Neuronal stem cell (in vitro differentiated cells): ENCODE measurements at regions not wholly inside any gene's neighbourhood (a gene's known extent, or its start where the extent isn't known, plus 50 kb on each side); places are given as distances from the start of the nearest gene placed in this dataset.
"Not testable (repeated sequence)": the region's sequence is repeated elsewhere in the genome, so short reads cannot be mapped to it uniquely, and the experiment has no call there.

Experiments
- DNase-seq: peaks from one replicate; pipeline ENCODE4 v3.0.0-alpha.2; 2013; ENCODE audit warnings: low spot score
- H2AFZ ChIP-seq: one replicate; pipeline ENCODE4 v1.6.1; 2013; ENCODE audit warnings: mild to moderate bottlenecking, low read length, inconsistent platforms
- H2AK5ac ChIP-seq: 2 replicates; pipeline ENCODE4 v1.6.1; 2013; ENCODE audit warnings: low read depth, mild to moderate bottlenecking, inconsistent platforms, low read length, moderate library complexity, mixed read lengths
- H2BK120ac ChIP-seq: 2 replicates; pipeline ENCODE4 v1.6.1; 2013; ENCODE audit warnings: low read depth, mild to moderate bottlenecking, inconsistent platforms, low read length, moderate library complexity, mixed read lengths
- H2BK12ac ChIP-seq: one replicate; pipeline ENCODE4 v1.6.1; 2013; ENCODE audit warnings: low read length, inconsistent platforms
- H2BK15ac ChIP-seq: 2 replicates; pipeline ENCODE4 v1.6.1; 2013; ENCODE audit warnings: mild to moderate bottlenecking, low read length, inconsistent platforms, mixed read lengths
- H2BK5ac ChIP-seq: one replicate; pipeline ENCODE4 v1.6.1; 2013; ENCODE audit warnings: inconsistent platforms, mild to moderate bottlenecking, low read length, moderate library complexity
- H3K14ac ChIP-seq: one replicate; pipeline ENCODE4 v1.6.1; 2013; ENCODE audit warnings: low read length, inconsistent platforms
- H3K18ac ChIP-seq: 2 replicates; pipeline ENCODE4 v1.6.1; 2013; ENCODE audit warnings: low read length, inconsistent platforms
- H3K23ac ChIP-seq: 2 replicates; pipeline ENCODE4 v1.6.1; 2013; ENCODE audit warnings: low read depth, mild to moderate bottlenecking, mixed read lengths, low read length, inconsistent platforms; ENCODE audit not compliant: poor library complexity
- H3K27ac ChIP-seq: replicated peaks from 3 replicates; pipeline ENCODE4 v1.5.1; 2013; ENCODE audit warnings: low read length, inconsistent platforms
- H3K27me3 ChIP-seq, 3 experiments: 2 replicates each; pipeline ENCODE4 v1.6.1; 2013; ENCODE audit warnings: low read length in 3 of 3, mild to moderate bottlenecking in 2 of 3, inconsistent platforms in 1 of 3, low read depth in 1 of 3, mixed read lengths in 1 of 3, moderate library complexity in 1 of 3; ENCODE audit not compliant: control insufficient read depth in 3 of 3, insufficient read depth in 3 of 3
- H3K36me3 ChIP-seq, 2 donors: replicated peaks in 1 of 2; 2 replicates each; pipeline ENCODE4 v1.6.1; 2013; ENCODE audit warnings: low read length in 2 of 2; ENCODE audit not compliant: control insufficient read depth in 2 of 2, insufficient read depth in 2 of 2
- H3K4ac ChIP-seq: 2 replicates; pipeline ENCODE4 v1.6.1; 2013; ENCODE audit warnings: inconsistent platforms, mild to moderate bottlenecking, low read length, moderate library complexity
- H3K4me1 ChIP-seq, 2 donors: 1 replicate in 1 of 2; 2 replicates in 1 of 2; pipeline ENCODE4 v1.6.1; 2013; ENCODE audit warnings: low read length in 2 of 2, low read depth in 1 of 2; ENCODE audit not compliant: control insufficient read depth in 2 of 2, insufficient read depth in 1 of 2
- H3K4me2 ChIP-seq: one replicate; pipeline ENCODE4 v1.6.1; 2013; ENCODE audit warnings: mild to moderate bottlenecking, low read length, inconsistent platforms; ENCODE audit not compliant: insufficient read depth, poor library complexity, severe bottlenecking
- H3K4me3 ChIP-seq, 2 donors: 2 replicates each; pipeline ENCODE4 v1.5.1; 2013; ENCODE audit warnings: low read length in 2 of 2, mild to moderate bottlenecking in 2 of 2, inconsistent platforms in 1 of 2, moderate library complexity in 1 of 2
- H3K79me1 ChIP-seq: one replicate; pipeline ENCODE4 v1.6.1; 2013; ENCODE audit warnings: low read depth, mild to moderate bottlenecking, inconsistent platforms, low read length, moderate library complexity
- H3K9ac ChIP-seq: one replicate; pipeline ENCODE4 v1.6.1; 2013; ENCODE audit warnings: mild to moderate bottlenecking, low read depth, low read length, inconsistent platforms; ENCODE audit not compliant: poor library complexity
- H3K9me3 ChIP-seq, 2 donors: replicated peaks in 1 of 2; 2 replicates each; pipeline versions ENCODE3 to v1.6.1; 2013; ENCODE audit warnings: low read length in 2 of 2, mild to moderate bottlenecking in 2 of 2, inconsistent platforms in 1 of 2, low read depth in 1 of 2, mixed read lengths in 1 of 2, moderate library complexity in 1 of 2; ENCODE audit not compliant: control insufficient read depth in 2 of 2, insufficient read depth in 1 of 2
- H4K8ac ChIP-seq: one replicate; pipeline ENCODE4 v1.6.1; 2013; ENCODE audit warnings: low read depth, mild to moderate bottlenecking, inconsistent platforms, low read length, moderate library complexity
- H4K91ac ChIP-seq: one replicate; pipeline ENCODE4 v1.6.1; 2013; ENCODE audit warnings: low read length, low read depth, mild to moderate bottlenecking, inconsistent platforms; ENCODE audit not compliant: poor library complexity
- WGBS, 2 donors: extraction: QIAGEN DNeasy Blood & Tissue Kit; methylation state at CpG; one replicate each; pipeline ENCODE4 v1.1.7; 2013; ENCODE audit warnings: missing lambda C conversion rate in 2 of 2, mixed read lengths in 1 of 2; ENCODE audit not compliant: insufficient read length in 2 of 2, insufficient replicate concordance in 1 of 2; ENCODE audit errors: extremely low coverage in 2 of 2; 5-methylcytosine and 5-hydroxymethylcytosine counted together

DNA sequence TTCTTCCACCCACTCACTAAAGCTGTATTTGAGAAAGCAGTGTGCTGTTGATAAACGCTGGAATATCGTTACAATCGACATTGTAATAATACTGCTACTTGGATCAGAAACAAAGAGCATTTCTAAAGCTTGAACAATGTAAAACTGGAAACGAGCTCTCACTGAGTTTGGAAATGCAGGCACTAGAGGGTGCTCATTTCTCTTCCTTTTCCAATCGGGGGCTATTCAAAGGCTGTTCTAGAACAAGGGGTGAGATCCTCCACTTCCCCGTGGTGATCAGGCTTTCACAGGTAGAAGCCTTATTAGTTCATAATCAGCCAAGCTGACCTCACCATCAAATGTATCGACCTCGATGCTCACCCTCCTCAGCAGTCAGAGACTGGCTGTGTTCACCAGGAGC, 245.3 kb upstream of the PRSS1 start:
- H3K4me1 ChIP-seq, H2BK12ac ChIP-seq, H3K9me3 ChIP-seq, H3K18ac ChIP-seq, H3K4me2 ChIP-seq, DNase-seq, H2BK15ac ChIP-seq, H4K91ac ChIP-seq, H3K9ac ChIP-seq, H3K27me3 ChIP-seq, H3K36me3 ChIP-seq, H2AFZ ChIP-seq, H2BK120ac ChIP-seq, H4K8ac ChIP-seq, H3K4me3 ChIP-seq, H3K23ac ChIP-seq, H2AK5ac ChIP-seq, H3K14ac ChIP-seq, H2BK5ac ChIP-seq, H3K4ac ChIP-seq, H3K79me1 ChIP-seq, H3K27ac ChIP-seq: not testable (repeated sequence)
- WGBS, 2 donors: no CpG with 5 or more reads among the region's 8 CpGs

DNA sequence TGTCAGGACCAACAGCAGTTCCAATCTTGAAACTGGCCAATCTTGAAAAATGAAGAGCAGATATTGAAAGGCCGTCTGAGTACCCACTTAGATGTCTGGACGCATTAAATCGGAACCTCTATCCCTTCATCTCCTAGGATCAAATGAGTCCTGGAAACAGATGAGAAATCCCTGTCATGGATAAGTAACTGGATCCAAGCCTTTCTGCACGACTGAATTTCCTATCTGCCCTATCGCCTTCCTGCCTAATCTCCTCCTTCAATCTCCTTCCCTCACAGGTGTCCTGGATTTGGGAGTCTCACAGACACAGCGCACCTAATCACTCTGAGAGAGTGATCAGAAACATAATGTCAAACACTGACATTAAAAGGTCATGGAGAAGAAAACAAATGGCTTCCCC, 245.2 kb upstream of the PRSS58 start:
- Histone ChIP-seq H3K4ac (no peak overlapping the region), H3K18ac (no peak overlapping the region)

GRCh38 chr7:142501434-142501833, 243.6 kb upstream of the PRSS58 start:
- Histone ChIP-seq H3K14ac (no peak overlapping the region), H3K4me1 (no peaks in the 10 kb centered on the region), H4K8ac (no peak overlapping the region), H3K27ac (no peak overlapping the region), H2BK5ac (no peak overlapping the region), H2BK120ac (no peak overlapping the region), H3K27me3 (no peaks in the 10 kb centered on the region), H3K9ac (no peak overlapping the region), H3K23ac (no peak overlapping the region), H3K18ac (no peak overlapping the region), H3K79me1 (no peaks in the 10 kb centered on the region), H2BK12ac (no peak overlapping the region), H2AFZ (no peak overlapping the region), H3K9me3 (no peaks in the 10 kb centered on the region), H3K4ac (no peak overlapping the region), H2AK5ac (no peak overlapping the region), H2BK15ac (no peak overlapping the region), H3K36me3 (no peaks in the 10 kb centered on the region), H3K4me3 (no peak overlapping the region), H4K91ac (no peak overlapping the region), H3K4me2 (no peak overlapping the region)
- no peak for DNase-seq
- WGBS, 2 donors: no CpG with 5 or more reads among the region's 1 CpG

More for the DNA sequence above, 245.2 kb upstream of the PRSS58 start:
- H2BK15ac ChIP-seq: no peak overlapping the region
- H3K4me3 ChIP-seq: no peak overlapping the region
- H3K4me1 ChIP-seq: no peaks in the 10 kb centered on the region
- H4K91ac ChIP-seq: no peak overlapping the region
- no peak overlapping the region for H2AK5ac ChIP-seq
- H2BK5ac ChIP-seq: no peak overlapping the region
- no CpG with 5 or more reads among the region's 6 CpGs for WGBS, 2 donors
- H2AFZ ChIP-seq: no peak overlapping the region
- no peaks in the 10 kb centered on the region for H3K36me3 ChIP-seq
- H3K79me1 ChIP-seq: no peaks in the 10 kb centered on the region
- no peak overlapping the region for H3K14ac ChIP-seq
- no peak overlapping the region for H4K8ac ChIP-seq
- no peak for DNase-seq
- H2BK12ac ChIP-seq: no peak overlapping the region
- no peaks in the 10 kb centered on the region for H3K9me3 ChIP-seq
- H3K27me3 ChIP-seq: no peaks in the 10 kb centered on the region
- H3K23ac ChIP-seq: no peak overlapping the region
- H2BK120ac ChIP-seq: no peak overlapping the region
- H3K9ac ChIP-seq: no peak overlapping the region
- H3K27ac ChIP-seq: no peak overlapping the region
- H3K4me2 ChIP-seq: no peak overlapping the region

DNA sequence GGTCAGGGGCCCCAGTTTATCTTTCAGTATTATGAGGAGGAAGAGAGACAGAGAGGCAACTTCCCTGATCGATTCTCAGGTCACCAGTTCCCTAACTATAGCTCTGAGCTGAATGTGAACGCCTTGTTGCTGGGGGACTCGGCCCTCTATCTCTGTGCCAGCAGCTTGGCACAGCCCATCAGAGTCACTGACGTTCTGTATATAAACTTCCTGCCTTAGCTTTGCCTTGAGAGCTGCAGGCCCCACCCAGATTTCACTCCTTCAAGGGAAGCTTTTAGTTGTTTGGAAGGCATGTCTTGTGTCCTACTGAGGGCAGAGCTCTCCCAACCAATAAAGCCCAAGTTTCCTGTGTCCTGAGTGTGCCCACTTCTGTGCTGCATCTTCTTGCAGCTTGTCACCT, 242.5 kb upstream of the PRSS58 start:
- Histone ChIP-seq H3K79me1 (no peaks in the 10 kb centered on the region), H4K8ac (no peak overlapping the region), H3K36me3 (no peaks in the 10 kb centered on the region), H3K4me3 (no peak overlapping the region), H2BK12ac (no peak overlapping the region), H3K27me3 (peaks cover 0 to 2% (median 0%) of the 10 kb centered on the region in 3 experiments), H4K91ac (no peak overlapping the region), H3K23ac (no peak overlapping the region), H2BK120ac (no peak overlapping the region), H3K27ac (no peak overlapping the region), H3K9me3 (no peaks in the 10 kb centered on the region), H3K9ac (no peak overlapping the region), H2BK15ac (no peak overlapping the region), H2AK5ac (no peak overlapping the region), H3K4ac (no peak overlapping the region), H3K4me2 (no peak overlapping the region), H3K14ac (no peak overlapping the region), H2BK5ac (no peak overlapping the region), H3K4me1 (no peaks in the 10 kb centered on the region), H3K18ac (no peak overlapping the region), H2AFZ (no peak overlapping the region)
- no peak for DNase-seq
- no CpG with 5 or more reads among the region's 4 CpGs for WGBS, 2 donors
